Caco-2 (cell line): ENCODE measurements at regions not wholly inside any gene's neighbourhood (a gene's known extent, or its start where the extent isn't known, plus 50 kb on each side); places are given as distances from the start of the nearest gene placed in this dataset.

Experiments
- BruUV-seq: library from RNA; stranded (reverse); fragments of 400-500 nt; replicated peaks from 2 replicates; lab custom pipeline; 2021; lab: Mats Ljungman, UMichigan
- CTCF ChIA-PET: fragments of 300-600 bp; sonication (Branson Sonifier 250); formaldehyde crosslinking; loops from one replicate; lab custom pipeline; 2022; ENCODE audit warnings: antibody characterized with exemption; lab: Charles Lee
- POLR2A ChIA-PET: fragments of 300-600 bp; sonication (Branson Sonifier 250); formaldehyde crosslinking; loops from one replicate; lab custom pipeline; 2022; ENCODE audit warnings: antibody characterized with exemption; lab: Charles Lee
- DNase-seq, 2 experiments: peaks; one replicate each; pipeline versions ENCODE4 v3.0.0 to v3.0.0-alpha.2; 2020 to 2022
- H3K27me3 ChIP-seq: replicated peaks from 2 replicates; pipeline ENCODE4 v1.6.0; 2011; ENCODE audit warnings: low read length; ENCODE audit not compliant: control insufficient read depth, insufficient read depth
- H3K36me3 ChIP-seq: 2 replicates; pipeline ENCODE4 v1.5.1; 2011; ENCODE audit warnings: low read length; ENCODE audit not compliant: control insufficient read depth, insufficient read depth
- H3K4me1 ChIP-seq: fragments of 250-450 bp; sonication (Bioruptor Pico); 2 replicates; pipeline ENCODE4 v1.5.1; 2020; ENCODE audit warnings: mild to moderate bottlenecking
- H3K4me3 ChIP-seq: 2 replicates; pipeline ENCODE4 v1.5.1; 2011; ENCODE audit warnings: low read depth, mild to moderate bottlenecking, control low read depth, low read length
- H3K9me3 ChIP-seq: fragments of 250-450 bp; sonication (Bioruptor Pico); 2 replicates; pipeline ENCODE4 v1.5.1; 2020; ENCODE audit warnings: mild to moderate bottlenecking, moderate library complexity
- H3K27ac Mint-ChIP-seq: one replicate; pipeline ENCODE4 v1.8.0; 2022; ENCODE audit warnings: mixed read lengths; ENCODE audit not compliant: unreplicated experiment
- H3K27me3 Mint-ChIP-seq: one replicate; pipeline ENCODE4 v1.8.0; 2022; ENCODE audit warnings: mixed read lengths; ENCODE audit not compliant: insufficient read depth, unreplicated experiment
- H3K36me3 Mint-ChIP-seq: one replicate; pipeline ENCODE4 v1.8.0; 2022; ENCODE audit warnings: mild to moderate bottlenecking, mixed read lengths; ENCODE audit not compliant: insufficient read depth, unreplicated experiment
- H3K4me1 Mint-ChIP-seq: one replicate; pipeline ENCODE4 v1.8.0; 2022; ENCODE audit warnings: low read depth, mixed read lengths; ENCODE audit not compliant: unreplicated experiment
- H3K4me3 Mint-ChIP-seq: one replicate; pipeline ENCODE4 v1.8.0; 2022; ENCODE audit warnings: mild to moderate bottlenecking, moderate library complexity, mixed read lengths; ENCODE audit not compliant: unreplicated experiment
- H3K9me3 Mint-ChIP-seq: one replicate; pipeline ENCODE4 v1.8.0; 2022; ENCODE audit warnings: mixed read lengths; ENCODE audit not compliant: unreplicated experiment
- intact Hi-C: fragments of 100-400 bp; cut with micrococcal nuclease; formaldehyde crosslinking; loops from one replicate; pipeline ENCODE4 v1.10.0; 2022; ENCODE audit not compliant: unreplicated experiment
- TF ChIP-seq, protein P1 (sequence below), 2 experiments: fragments of 200-600 bp in 1 of 2; IDR thresholded peaks; 1 replicate in 1 of 2; 2 replicates in 1 of 2; pipeline versions ENCODE4 v1.5.1 to v1.8.0; 2011 to 2022; ENCODE audit warnings: antibody characterized with exemption in 1 of 2, control low read depth in 1 of 2, inconsistent platforms in 1 of 2, low read depth in 1 of 2, low read length in 1 of 2, mild to moderate bottlenecking in 1 of 2, moderate library complexity in 1 of 2; ENCODE audit not compliant: insufficient read depth in 1 of 2, severe bottlenecking in 1 of 2, unreplicated experiment in 1 of 2

DNA sequence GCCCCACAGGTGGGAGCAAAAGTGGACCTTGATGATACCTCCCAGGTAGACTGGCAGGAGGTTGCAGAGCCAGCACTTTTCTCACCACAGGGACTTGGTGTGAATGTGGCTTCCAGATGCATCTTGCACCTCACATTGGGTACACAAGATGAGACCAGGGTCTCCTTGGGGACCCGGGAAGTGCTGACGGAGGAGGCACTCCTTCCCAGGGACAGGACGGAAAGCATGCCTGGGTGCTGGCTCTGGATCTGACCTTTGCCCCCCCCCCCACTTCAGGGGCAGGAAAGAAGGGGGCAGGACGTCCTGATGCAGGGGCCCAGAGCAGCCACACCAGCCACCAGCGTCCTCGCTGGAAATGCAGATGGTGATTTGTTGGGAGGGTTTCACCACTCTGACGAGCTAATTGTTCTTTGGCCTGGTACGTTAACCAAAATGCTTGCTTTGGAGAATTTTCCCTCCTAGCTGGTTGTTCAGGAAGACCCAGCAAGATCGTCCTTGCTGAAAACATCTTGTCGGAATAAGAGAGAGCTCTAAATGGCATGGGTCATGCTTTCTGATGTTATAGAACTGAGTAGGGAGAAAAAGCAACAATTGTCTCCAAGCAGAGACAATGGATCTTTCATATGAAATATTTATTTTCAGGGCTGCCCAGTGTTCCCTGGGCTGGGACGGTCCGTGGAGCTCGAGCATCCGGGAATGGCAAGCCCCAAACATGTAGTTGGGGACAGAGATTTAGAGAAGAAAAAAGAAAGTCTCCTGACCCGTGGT, 74.4 kb upstream of the PPARA start:
- no peak overlapping the region for H3K4me3 ChIP-seq
- Mint-ChIP-seq H3K36me3 (no peaks in the 10 kb centered on the region), H3K4me3 (no peak overlapping the region), H3K27ac (no peak overlapping the region), H3K9me3 (no peaks in the 10 kb centered on the region), H3K4me1 (no peaks in the 10 kb centered on the region), H3K27me3 (peaks cover 3% of the 10 kb centered on the region)
- BruUV-seq: no TSS peak
- ChIA-PET POLR2A (interaction anchor here (0.7 kb wide), 1 partner anchor 601 kb away, joined by 3 read pairs; no protein-coding TSS in a partner anchor), CTCF (interaction anchor here (1.6 kb wide), 1 partner anchor 54 kb away, joined by 3 read pairs; no protein-coding TSS in a partner anchor)
- intact Hi-C loops: no loop called here
- peak in 1 of 2 experiments; percentile 19 for DNase-seq
- TF ChIP-seq, protein P1, sequence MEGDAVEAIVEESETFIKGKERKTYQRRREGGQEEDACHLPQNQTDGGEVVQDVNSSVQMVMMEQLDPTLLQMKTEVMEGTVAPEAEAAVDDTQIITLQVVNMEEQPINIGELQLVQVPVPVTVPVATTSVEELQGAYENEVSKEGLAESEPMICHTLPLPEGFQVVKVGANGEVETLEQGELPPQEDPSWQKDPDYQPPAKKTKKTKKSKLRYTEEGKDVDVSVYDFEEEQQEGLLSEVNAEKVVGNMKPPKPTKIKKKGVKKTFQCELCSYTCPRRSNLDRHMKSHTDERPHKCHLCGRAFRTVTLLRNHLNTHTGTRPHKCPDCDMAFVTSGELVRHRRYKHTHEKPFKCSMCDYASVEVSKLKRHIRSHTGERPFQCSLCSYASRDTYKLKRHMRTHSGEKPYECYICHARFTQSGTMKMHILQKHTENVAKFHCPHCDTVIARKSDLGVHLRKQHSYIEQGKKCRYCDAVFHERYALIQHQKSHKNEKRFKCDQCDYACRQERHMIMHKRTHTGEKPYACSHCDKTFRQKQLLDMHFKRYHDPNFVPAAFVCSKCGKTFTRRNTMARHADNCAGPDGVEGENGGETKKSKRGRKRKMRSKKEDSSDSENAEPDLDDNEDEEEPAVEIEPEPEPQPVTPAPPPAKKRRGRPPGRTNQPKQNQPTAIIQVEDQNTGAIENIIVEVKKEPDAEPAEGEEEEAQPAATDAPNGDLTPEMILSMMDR (IDR thresholded peaks at IDR 0.05; ENCODE audit: insufficient read depth in 1 of 2, low read depth in 1 of 2, low read length in 1 of 2, severe bottlenecking in 1 of 2, unreplicated experiment in 1 of 2): no peak
- H3K36me3 ChIP-seq: no peaks in the 10 kb centered on the region
- no peaks in the 10 kb centered on the region; the same call in 1 of the 2 replicates for H3K27me3 ChIP-seq
- H3K4me1 ChIP-seq: peaks cover 5% of the 10 kb centered on the region; the same call in 1 of the 2 replicates
- H3K9me3 ChIP-seq: no peaks in the 10 kb centered on the region

DNA sequence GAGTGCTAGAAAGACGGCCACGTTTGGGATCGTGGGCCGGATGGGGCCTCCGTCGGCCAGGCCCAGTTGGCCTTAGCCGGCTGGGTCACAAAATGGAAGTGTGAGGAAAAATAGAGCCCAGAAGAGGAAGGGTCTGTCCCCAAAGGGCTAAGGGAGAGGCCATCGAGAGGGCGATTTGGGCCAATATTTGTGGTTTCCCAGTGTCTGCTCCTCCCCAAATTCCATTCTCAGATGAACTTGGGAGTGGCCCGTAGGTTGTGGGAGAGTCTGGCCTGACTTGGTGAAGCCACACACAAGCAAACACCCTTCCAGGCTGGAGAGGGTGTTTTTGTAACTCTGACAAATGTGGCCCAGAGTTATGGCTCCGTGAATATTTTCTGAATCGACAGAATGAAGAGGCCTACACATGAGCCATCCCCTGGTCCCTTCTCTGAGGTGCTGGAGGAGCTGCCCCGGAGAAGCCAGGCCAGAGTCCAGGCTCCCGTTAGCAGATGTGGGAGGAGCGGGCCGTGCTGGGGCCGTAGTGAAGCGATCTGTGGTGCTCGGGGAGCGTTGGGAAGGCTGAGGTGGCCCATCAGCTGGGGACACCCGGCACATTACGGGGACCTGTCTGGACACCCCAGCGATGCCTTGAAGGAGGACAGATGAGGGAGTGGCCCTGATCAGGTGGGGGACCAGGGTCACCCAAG, 73.5 kb upstream of the PPARA start:
- no peaks in the 10 kb centered on the region for H3K9me3 Mint-ChIP-seq
- H3K27me3 Mint-ChIP-seq: peaks cover 3% of the 10 kb centered on the region
- POLR2A ChIA-PET: no interaction called here
- no peak overlapping the region for H3K4me3 ChIP-seq
- no TSS peak for BruUV-seq
- TF ChIP-seq, protein P1 (IDR thresholded peaks at IDR 0.05; ENCODE audit: insufficient read depth in 1 of 2, low read depth in 1 of 2, low read length in 1 of 2, severe bottlenecking in 1 of 2, unreplicated experiment in 1 of 2): no peak
- H3K4me1 ChIP-seq: peaks cover 5% of the 10 kb centered on the region; the same call in 1 of the 2 replicates
- no peaks in the 10 kb centered on the region for H3K36me3 ChIP-seq
- no peak overlapping the region for H3K27ac Mint-ChIP-seq
- intact Hi-C loops: no loop called here
- no peaks in the 10 kb centered on the region; the same call in 1 of the 2 replicates for H3K27me3 ChIP-seq
- DNase-seq: peak in 1 of 2 experiments; percentile 28
- H3K9me3 ChIP-seq: no peaks in the 10 kb centered on the region
- no peaks in the 10 kb centered on the region for H3K36me3 Mint-ChIP-seq
- CTCF ChIA-PET: interaction anchor here (1.6 kb wide), 1 partner anchor 55 kb away, joined by 3 read pairs; no protein-coding TSS in a partner anchor
- H3K4me1 Mint-ChIP-seq: no peaks in the 10 kb centered on the region
- H3K4me3 Mint-ChIP-seq: no peak overlapping the region

DNA sequence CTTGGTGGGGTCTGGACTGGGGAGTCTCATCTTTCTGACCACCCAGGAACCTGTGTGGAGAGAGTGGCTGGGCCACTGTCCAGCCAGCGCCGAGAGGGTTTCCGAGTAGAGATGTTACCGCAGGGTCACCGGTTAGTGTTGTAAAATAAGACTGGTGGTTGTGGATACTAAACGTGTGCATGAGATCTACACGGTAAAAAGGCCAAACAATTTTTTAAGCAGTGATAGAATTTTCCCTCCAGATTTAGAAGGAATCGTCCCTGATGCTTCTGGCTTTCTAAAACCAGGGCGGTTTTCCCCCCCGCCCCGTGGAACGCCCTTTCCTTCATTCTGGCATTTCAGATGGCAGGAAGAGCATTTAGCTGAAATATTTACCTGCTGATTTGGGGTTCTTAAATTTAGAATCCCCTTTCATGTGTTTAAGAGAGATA, 72.6 kb upstream of the PPARA start:
- CTCF ChIA-PET: interaction anchor here (0.7 kb wide), 1 partner anchor 1533 kb away, joined by 3 read pairs; no protein-coding TSS in a partner anchor
- Histone ChIP-seq H3K36me3 (no peaks in the 10 kb centered on the region), H3K9me3 (no peaks in the 10 kb centered on the region), H3K27me3 (no peaks in the 10 kb centered on the region), H3K4me1 (no peaks in the 10 kb centered on the region), H3K4me3 (no peak overlapping the region)
- BruUV-seq: no TSS peak
- TF ChIP-seq, protein P1 (IDR thresholded peaks at IDR 0.05; ENCODE audit: insufficient read depth in 1 of 2, low read depth in 1 of 2, low read length in 1 of 2, severe bottlenecking in 1 of 2, unreplicated experiment in 1 of 2): no peak
- Mint-ChIP-seq H3K4me1 (no peaks in the 10 kb centered on the region), H3K4me3 (no peak overlapping the region), H3K9me3 (no peaks in the 10 kb centered on the region), H3K27me3 (peaks cover 1% of the 10 kb centered on the region), H3K27ac (no peak overlapping the region), H3K36me3 (no peaks in the 10 kb centered on the region)
- intact Hi-C loops: no loop called here
- peak in 1 of 2 experiments; percentile 5 for DNase-seq
- POLR2A ChIA-PET: no interaction called here
